ENCODE measurements at regions not wholly inside any gene's neighbourhood (a gene's known extent, or its start where the extent isn't known, plus 50 kb on each side); places are given as distances from the start of the nearest gene placed in this dataset.
"Not testable (repeated sequence)": the region's sequence is repeated elsewhere in the genome, so short reads cannot be mapped to it uniquely, and the experiment has no call there.

- WGBS (ENCODE audit: insufficient coverage) = no CpG with 5 or more reads among the region's 2 CpGs
- Histone ChIP-seq H3K27ac (ENCODE audit: insufficient read depth in 1 of 2, low read depth in 1 of 2, low read length in 2 of 2, poor library complexity in 1 of 2, severe bottlenecking in 2 of 2) (no peak overlapping the region), H3K36me3 (ENCODE audit: control insufficient read depth in 4 of 4, insufficient read depth in 4 of 4, low read length in 3 of 4) (no peaks in the 10 kb centered on the region), H3K4me3 (ENCODE audit: control insufficient read depth in 1 of 7, extremely low read depth in 1 of 7, insufficient read depth in 4 of 7, low read depth in 2 of 7, low read length in 6 of 7) (no peak overlapping the region), H3K27me3 (replicated peaks in 2 of 5; ENCODE audit: control insufficient read depth in 4 of 5, insufficient read depth in 5 of 5, low read length in 4 of 5) (no peaks in the 10 kb centered on the region), H3K9me3 (ENCODE audit: control extremely low read depth in 1 of 5, control insufficient read depth in 4 of 5, insufficient read depth in 2 of 5, low read depth in 1 of 5, low read length in 4 of 5) (no peaks in the 10 kb centered on the region), H3K4me1 (ENCODE audit: control extremely low read depth in 1 of 4, control insufficient read depth in 4 of 4, insufficient read depth in 4 of 4, low read length in 3 of 4) (no peaks in the 10 kb centered on the region)
- ChIA-PET CTCF (no interaction called here), POLR2A (no interaction called here)
- DNase-seq = no peak
Observed at GRCh38 chr3:78338405-78338804, 1298.5 kb downstream of the ROBO2 start.

- WGBS (ENCODE audit: insufficient coverage) = no CpG with 5 or more reads among the region's 1 CpG
- Histone ChIP-seq H3K9me3 (ENCODE audit: control extremely low read depth in 1 of 5, control insufficient read depth in 4 of 5, insufficient read depth in 2 of 5, low read depth in 1 of 5, low read length in 4 of 5) (no peaks in the 10 kb centered on the region), H3K27me3 (replicated peaks in 2 of 5; ENCODE audit: control insufficient read depth in 4 of 5, insufficient read depth in 5 of 5, low read length in 4 of 5) (no peaks in the 10 kb centered on the region), H3K36me3 (ENCODE audit: control insufficient read depth in 4 of 4, insufficient read depth in 4 of 4, low read length in 3 of 4) (no peaks in the 10 kb centered on the region), H3K27ac (ENCODE audit: insufficient read depth in 1 of 2, low read depth in 1 of 2, low read length in 2 of 2, poor library complexity in 1 of 2, severe bottlenecking in 2 of 2) (no peak overlapping the region), H3K4me1 (ENCODE audit: control extremely low read depth in 1 of 4, control insufficient read depth in 4 of 4, insufficient read depth in 4 of 4, low read length in 3 of 4) (no peaks in the 10 kb centered on the region), H3K4me3 (ENCODE audit: control insufficient read depth in 1 of 7, extremely low read depth in 1 of 7, insufficient read depth in 4 of 7, low read depth in 2 of 7, low read length in 6 of 7) (no peak overlapping the region)
- ChIA-PET CTCF (no interaction called here), POLR2A (no interaction called here)
- DNase-seq = no peak
Observed at GRCh38 chr3:78343221-78343620, 1303.3 kb downstream of the ROBO2 start.

GRCh38 chr3:78344267-78344666 is 1304.4 kb downstream of the ROBO2 start:
- H3K36me3 ChIP-seq (ENCODE audit: control insufficient read depth in 4 of 4, insufficient read depth in 4 of 4, low read length in 3 of 4); H3K4me1 ChIP-seq (ENCODE audit: control extremely low read depth in 1 of 4, control insufficient read depth in 4 of 4, insufficient read depth in 4 of 4, low read length in 3 of 4); H3K27ac ChIP-seq (ENCODE audit: insufficient read depth in 1 of 2, low read depth in 1 of 2, low read length in 2 of 2, poor library complexity in 1 of 2, severe bottlenecking in 2 of 2); CTCF ChIA-PET; H3K27me3 ChIP-seq (replicated peaks in 2 of 5; ENCODE audit: control insufficient read depth in 4 of 5, insufficient read depth in 5 of 5, low read length in 4 of 5); H3K9me3 ChIP-seq (ENCODE audit: control extremely low read depth in 1 of 5, control insufficient read depth in 4 of 5, insufficient read depth in 2 of 5, low read depth in 1 of 5, low read length in 4 of 5); H3K4me3 ChIP-seq (ENCODE audit: control insufficient read depth in 1 of 7, extremely low read depth in 1 of 7, insufficient read depth in 4 of 7, low read depth in 2 of 7, low read length in 6 of 7); POLR2A ChIA-PET; DNase-seq: not testable (repeated sequence)
- 100% methylated on average over 7 of the region's 10 CpGs for WGBS (ENCODE audit: insufficient coverage)

- Histone ChIP-seq H3K9me3 (ENCODE audit: control extremely low read depth in 1 of 5, control insufficient read depth in 4 of 5, insufficient read depth in 2 of 5, low read depth in 1 of 5, low read length in 4 of 5) (no peaks in the 10 kb centered on the region), H3K36me3 (ENCODE audit: control insufficient read depth in 4 of 4, insufficient read depth in 4 of 4, low read length in 3 of 4) (no peaks in the 10 kb centered on the region), H3K4me1 (ENCODE audit: control extremely low read depth in 1 of 4, control insufficient read depth in 4 of 4, insufficient read depth in 4 of 4, low read length in 3 of 4) (no peaks in the 10 kb centered on the region), H3K27ac (ENCODE audit: insufficient read depth in 1 of 2, low read depth in 1 of 2, low read length in 2 of 2, poor library complexity in 1 of 2, severe bottlenecking in 2 of 2) (no peak overlapping the region), H3K27me3 (replicated peaks in 2 of 5; ENCODE audit: control insufficient read depth in 4 of 5, insufficient read depth in 5 of 5, low read length in 4 of 5) (no peaks in the 10 kb centered on the region), H3K4me3 (ENCODE audit: control insufficient read depth in 1 of 7, extremely low read depth in 1 of 7, insufficient read depth in 4 of 7, low read depth in 2 of 7, low read length in 6 of 7) (no peak overlapping the region)
- no peak for DNase-seq
- 100% methylated on average over 3 of the region's 6 CpGs for WGBS (ENCODE audit: insufficient coverage)
- ChIA-PET CTCF (no interaction called here), POLR2A (no interaction called here)
Observed at GRCh38 chr3:78344918-78345317, 1305.0 kb downstream of the ROBO2 start.

- POLR2A ChIA-PET = no interaction called here
- H3K36me3 ChIP-seq (ENCODE audit: control insufficient read depth in 4 of 4, insufficient read depth in 4 of 4, low read length in 3 of 4) = no peaks in the 10 kb centered on the region
- WGBS (ENCODE audit: insufficient coverage) = no CpG with 5 or more reads among the region's 2 CpGs
- no peaks in the 10 kb centered on the region for H3K9me3 ChIP-seq (ENCODE audit: control extremely low read depth in 1 of 5, control insufficient read depth in 4 of 5, insufficient read depth in 2 of 5, low read depth in 1 of 5, low read length in 4 of 5)
- DNase-seq = no peak
- H3K4me1 ChIP-seq (ENCODE audit: control extremely low read depth in 1 of 4, control insufficient read depth in 4 of 4, insufficient read depth in 4 of 4, low read length in 3 of 4) = no peaks in the 10 kb centered on the region
- CTCF ChIA-PET = no interaction called here
- no peak overlapping the region for H3K4me3 ChIP-seq (ENCODE audit: control insufficient read depth in 1 of 7, extremely low read depth in 1 of 7, insufficient read depth in 4 of 7, low read depth in 2 of 7, low read length in 6 of 7)
- no peaks in the 10 kb centered on the region for H3K27me3 ChIP-seq (replicated peaks in 2 of 5; ENCODE audit: control insufficient read depth in 4 of 5, insufficient read depth in 5 of 5, low read length in 4 of 5)
- no peak overlapping the region for H3K27ac ChIP-seq (ENCODE audit: insufficient read depth in 1 of 2, low read depth in 1 of 2, low read length in 2 of 2, poor library complexity in 1 of 2, severe bottlenecking in 2 of 2)
Observed at GRCh38 chr3:78347176-78347575, 1307.3 kb downstream of the ROBO2 start.

GRCh38 chr3:78348664-78349063 is 1308.8 kb downstream of the ROBO2 start:
- H3K27me3 ChIP-seq (replicated peaks in 2 of 5; ENCODE audit: control insufficient read depth in 4 of 5, insufficient read depth in 5 of 5, low read length in 4 of 5) = no peaks in the 10 kb centered on the region
- CTCF ChIA-PET = no interaction called here
- DNase-seq = no peak
- 100% methylated on average over 2 of the region's 3 CpGs for WGBS (ENCODE audit: insufficient coverage)
- no peak overlapping the region for H3K27ac ChIP-seq (ENCODE audit: insufficient read depth in 1 of 2, low read depth in 1 of 2, low read length in 2 of 2, poor library complexity in 1 of 2, severe bottlenecking in 2 of 2)
- no peaks in the 10 kb centered on the region for H3K36me3 ChIP-seq (ENCODE audit: control insufficient read depth in 4 of 4, insufficient read depth in 4 of 4, low read length in 3 of 4)
- no peaks in the 10 kb centered on the region for H3K9me3 ChIP-seq (ENCODE audit: control extremely low read depth in 1 of 5, control insufficient read depth in 4 of 5, insufficient read depth in 2 of 5, low read depth in 1 of 5, low read length in 4 of 5)
- no peak overlapping the region for H3K4me3 ChIP-seq (ENCODE audit: control insufficient read depth in 1 of 7, extremely low read depth in 1 of 7, insufficient read depth in 4 of 7, low read depth in 2 of 7, low read length in 6 of 7)
- no peaks in the 10 kb centered on the region for H3K4me1 ChIP-seq (ENCODE audit: control extremely low read depth in 1 of 4, control insufficient read depth in 4 of 4, insufficient read depth in 4 of 4, low read length in 3 of 4)
- POLR2A ChIA-PET = no interaction called here

GRCh38 chr3:78349571-78349970 is 1309.7 kb downstream of the ROBO2 start:
- POLR2A ChIA-PET = no interaction called here
- no peaks in the 10 kb centered on the region for H3K36me3 ChIP-seq (ENCODE audit: control insufficient read depth in 4 of 4, insufficient read depth in 4 of 4, low read length in 3 of 4)
- DNase-seq = no peak
- H3K4me3 ChIP-seq (ENCODE audit: control insufficient read depth in 1 of 7, extremely low read depth in 1 of 7, insufficient read depth in 4 of 7, low read depth in 2 of 7, low read length in 6 of 7) = no peak overlapping the region
- H3K9me3 ChIP-seq (ENCODE audit: control extremely low read depth in 1 of 5, control insufficient read depth in 4 of 5, insufficient read depth in 2 of 5, low read depth in 1 of 5, low read length in 4 of 5) = no peaks in the 10 kb centered on the region
- 100% methylated on average over 2 of the region's 2 CpGs for WGBS (ENCODE audit: insufficient coverage)
- CTCF ChIA-PET = no interaction called here
- H3K27ac ChIP-seq (ENCODE audit: insufficient read depth in 1 of 2, low read depth in 1 of 2, low read length in 2 of 2, poor library complexity in 1 of 2, severe bottlenecking in 2 of 2) = no peak overlapping the region
- no peaks in the 10 kb centered on the region for H3K4me1 ChIP-seq (ENCODE audit: control extremely low read depth in 1 of 4, control insufficient read depth in 4 of 4, insufficient read depth in 4 of 4, low read length in 3 of 4)
- H3K27me3 ChIP-seq (replicated peaks in 2 of 5; ENCODE audit: control insufficient read depth in 4 of 5, insufficient read depth in 5 of 5, low read length in 4 of 5) = no peaks in the 10 kb centered on the region

GRCh38 chr3:78351334-78351733 is 1311.4 kb downstream of the ROBO2 start:
- Histone ChIP-seq H3K4me1 (ENCODE audit: control extremely low read depth in 1 of 4, control insufficient read depth in 4 of 4, insufficient read depth in 4 of 4, low read length in 3 of 4) (no peaks in the 10 kb centered on the region), H3K9me3 (ENCODE audit: control extremely low read depth in 1 of 5, control insufficient read depth in 4 of 5, insufficient read depth in 2 of 5, low read depth in 1 of 5, low read length in 4 of 5) (no peaks in the 10 kb centered on the region), H3K27me3 (replicated peaks in 2 of 5; ENCODE audit: control insufficient read depth in 4 of 5, insufficient read depth in 5 of 5, low read length in 4 of 5) (no peaks in the 10 kb centered on the region), H3K36me3 (ENCODE audit: control insufficient read depth in 4 of 4, insufficient read depth in 4 of 4, low read length in 3 of 4) (no peaks in the 10 kb centered on the region), H3K4me3 (ENCODE audit: control insufficient read depth in 1 of 7, extremely low read depth in 1 of 7, insufficient read depth in 4 of 7, low read depth in 2 of 7, low read length in 6 of 7) (no peak overlapping the region), H3K27ac (ENCODE audit: insufficient read depth in 1 of 2, low read depth in 1 of 2, low read length in 2 of 2, poor library complexity in 1 of 2, severe bottlenecking in 2 of 2) (no peak overlapping the region)
- 100% methylated on average over 1 of the region's 3 CpGs for WGBS (ENCODE audit: insufficient coverage)
- ChIA-PET CTCF (no interaction called here), POLR2A (no interaction called here)
- no peak for DNase-seq

All from common myeloid progenitor, CD34-positive (primary cell).